HG02938 (cell line): ENCODE measurements at regions not wholly inside any gene's neighbourhood (a gene's known extent, or its start where the extent isn't known, plus 50 kb on each side); places are given as distances from the start of the nearest gene placed in this dataset.
"Not testable (repeated sequence)": the region's sequence is repeated elsewhere in the genome, so short reads cannot be mapped to it uniquely, and the experiment has no call there.

Experiments
- ATAC-seq: cut with Tn5 transposase; IDR thresholded peaks from one replicate; pipeline ENCODE4 v1.9.1; 2021; ENCODE audit warnings: mild to moderate bottlenecking, moderate library complexity; ENCODE audit not compliant: unreplicated experiment

DNA sequence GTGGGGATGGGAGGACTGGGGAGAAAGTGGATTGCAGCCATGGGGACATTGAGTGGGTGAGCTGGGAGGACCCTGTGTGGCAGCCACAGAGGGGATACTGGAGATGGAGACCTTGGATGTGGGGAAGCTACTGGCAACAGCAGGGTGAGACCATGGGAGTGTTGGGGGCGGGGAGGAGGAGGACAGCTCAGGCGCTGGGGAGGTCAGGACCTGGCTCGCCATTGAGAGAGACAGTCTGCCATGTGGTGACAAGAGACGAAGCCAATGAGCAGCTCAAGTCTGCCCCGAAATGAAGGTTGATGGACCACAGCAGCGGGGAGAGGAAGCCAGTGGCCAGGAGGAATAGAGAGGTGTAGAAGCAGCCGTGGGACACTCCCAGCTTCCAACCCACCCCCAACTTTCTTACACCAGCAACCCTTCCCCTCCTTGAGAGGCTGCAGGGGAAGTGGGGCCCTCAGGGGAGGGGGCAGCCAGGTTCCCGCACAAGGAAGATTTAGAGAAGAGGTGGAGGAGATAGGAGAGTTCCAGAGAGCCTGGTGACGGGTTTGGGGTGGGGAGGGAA is 118.1 kb downstream of the ASB7 start:
- no peak for ATAC-seq

DNA sequence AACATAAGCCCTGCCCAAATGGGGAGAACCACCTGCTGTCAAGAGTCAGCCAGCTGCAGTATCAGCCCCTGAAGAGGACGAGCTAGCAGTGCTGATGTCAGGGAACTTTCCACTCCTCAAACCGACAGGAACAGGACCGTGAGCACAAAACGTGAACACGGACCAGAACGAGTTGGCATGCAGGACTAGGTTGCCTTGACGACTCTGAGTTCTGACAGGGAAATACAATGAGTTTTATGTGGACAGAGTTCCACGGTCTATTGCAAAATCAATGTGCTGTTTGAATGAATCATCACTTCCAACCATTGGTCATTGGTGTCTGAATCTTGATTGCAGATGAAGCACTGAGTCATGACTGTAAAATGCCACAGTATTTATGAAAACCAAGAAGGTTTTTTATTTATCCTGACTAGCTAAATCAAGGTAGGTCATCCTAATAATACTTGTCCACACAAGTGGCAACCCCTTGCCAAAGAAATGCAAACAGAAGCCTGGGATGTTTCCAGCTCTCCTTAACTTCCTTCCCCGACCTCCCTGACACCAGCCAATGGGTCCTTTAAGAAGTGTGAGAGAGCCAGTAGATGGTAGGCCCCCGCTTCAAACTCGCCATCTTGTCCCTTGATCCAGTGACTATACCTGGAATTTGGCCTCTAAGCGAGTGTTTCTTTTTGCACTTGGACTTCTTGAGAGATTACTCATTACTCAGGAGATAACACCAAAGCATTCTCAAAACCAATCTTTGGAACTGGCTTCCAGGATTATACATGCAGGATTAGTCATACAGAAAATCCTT is 119.6 kb downstream of the ASB7 start:
- ATAC-seq: no peak

DNA sequence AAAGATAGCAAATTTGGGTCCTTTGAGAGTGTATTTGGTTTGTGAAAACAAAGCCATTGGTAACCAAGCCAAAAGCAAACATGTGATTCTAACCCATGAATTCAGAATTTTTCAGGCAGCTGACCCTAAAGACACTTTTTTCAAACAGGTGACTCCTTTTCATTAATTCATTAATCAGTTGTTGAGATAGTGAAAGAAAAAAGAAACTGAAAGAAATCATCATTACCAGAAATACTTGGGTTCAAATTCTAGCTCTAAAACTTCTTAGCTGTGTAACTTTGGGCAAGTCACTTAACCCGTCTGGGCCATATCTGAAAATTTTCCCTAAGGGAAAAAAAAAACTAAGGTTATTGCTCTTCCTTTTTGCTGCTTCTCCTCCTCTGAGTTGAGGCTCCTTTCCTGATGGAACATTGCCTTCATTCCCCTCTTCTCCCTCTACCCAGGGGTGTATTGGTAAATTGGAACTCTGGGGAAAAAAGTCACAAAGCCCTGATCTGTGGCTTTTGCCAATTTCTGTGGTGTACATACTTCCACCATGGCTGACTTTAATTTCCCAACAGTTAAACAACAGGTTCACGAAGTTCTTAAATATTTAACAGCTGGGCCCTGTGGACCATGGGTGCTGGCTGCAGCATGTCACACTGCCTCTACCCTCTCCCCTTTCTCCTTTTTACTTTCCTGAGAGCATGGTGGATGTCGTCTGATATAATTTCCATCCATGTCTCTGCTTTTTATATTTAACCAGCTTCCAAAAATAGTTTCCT is 120.3 kb downstream of the ASB7 start:
- no peak for ATAC-seq

DNA sequence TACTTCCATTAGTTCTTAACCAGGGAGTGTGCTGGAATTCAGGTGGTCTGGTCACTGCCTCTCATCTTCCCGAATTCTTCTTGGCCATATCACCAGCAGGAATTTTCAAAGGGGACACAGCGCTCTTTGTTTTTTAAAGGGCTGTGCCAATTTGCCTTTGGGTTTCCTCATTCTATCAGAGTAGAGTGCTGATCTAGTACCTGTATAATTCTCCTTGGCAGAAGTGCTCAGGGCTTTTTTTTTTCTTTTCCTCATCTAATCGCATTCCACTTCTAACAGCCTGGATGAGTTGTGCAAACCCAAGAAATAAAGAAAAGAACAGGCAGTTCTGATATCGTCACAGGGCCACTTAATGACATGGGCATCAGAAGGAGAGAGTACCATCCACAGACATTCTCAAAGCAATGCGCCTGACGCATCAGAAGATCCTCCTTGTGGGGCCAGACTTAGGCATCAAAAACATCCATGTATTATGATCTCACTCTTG is 121.0 kb downstream of the ASB7 start:
- no peak for ATAC-seq

DNA sequence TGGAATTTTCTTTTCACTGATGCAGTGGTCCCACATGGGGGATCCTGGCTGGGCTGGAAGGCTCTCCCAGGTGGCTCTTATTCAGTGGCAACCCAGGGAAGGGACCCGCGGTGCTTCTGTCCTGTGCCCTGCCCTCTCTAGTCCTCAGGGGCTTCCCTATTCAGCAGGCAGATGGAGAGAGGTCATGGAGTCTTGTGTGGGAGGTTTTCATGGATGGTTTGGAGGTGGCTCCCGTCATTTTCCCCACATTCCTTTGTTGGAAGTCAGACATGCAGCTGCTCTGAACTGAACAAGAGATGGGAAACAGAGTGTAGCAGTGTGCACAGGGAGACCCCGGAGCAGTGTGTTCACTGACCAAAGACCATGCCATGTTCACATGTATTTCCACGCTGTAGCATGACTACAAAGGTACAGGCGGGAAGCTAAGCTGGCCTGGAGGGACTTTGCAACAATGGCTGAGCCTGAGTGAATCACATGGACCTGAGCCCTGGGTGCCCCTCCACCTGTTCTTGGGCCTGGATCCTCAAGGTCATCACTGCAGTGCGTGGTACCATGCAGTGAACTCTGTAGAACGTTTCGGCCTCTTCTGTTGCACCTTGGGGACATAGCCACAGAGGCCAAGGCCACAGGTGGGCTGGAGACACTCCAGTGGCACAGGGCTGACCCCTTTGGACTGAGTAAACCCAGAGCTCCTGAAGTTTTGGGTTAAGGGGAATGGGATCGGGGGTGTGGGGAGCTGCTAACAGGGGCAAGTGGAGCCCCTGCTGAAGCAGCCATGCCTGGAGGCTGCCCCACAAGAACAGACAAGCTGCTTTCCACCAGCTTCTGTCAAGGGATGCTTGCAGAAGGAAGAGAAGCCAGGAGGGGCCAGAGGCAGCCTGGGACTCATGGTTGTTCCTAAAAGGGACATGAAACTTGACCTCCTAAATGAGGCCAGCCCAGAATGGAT is 123.0 kb downstream of the ASB7 start:
- no peak for ATAC-seq

DNA sequence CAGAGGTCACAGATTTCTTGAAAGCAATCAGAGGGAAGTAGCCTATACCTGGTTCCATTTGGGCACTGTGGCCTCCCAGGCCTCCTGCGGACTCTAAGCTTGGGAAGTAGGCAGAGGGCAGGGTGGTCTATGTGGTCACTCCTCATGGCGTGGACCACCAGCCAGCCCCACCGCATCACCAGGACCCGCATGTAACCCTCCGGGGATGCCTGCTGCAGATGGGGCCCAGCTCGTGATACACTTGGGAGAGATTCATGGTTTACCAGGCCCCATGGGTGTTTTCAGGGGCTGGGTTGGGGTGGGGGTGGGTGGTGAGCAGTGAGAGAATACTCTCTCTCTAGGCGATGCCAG is 123.7 kb downstream of the ASB7 start:
- ATAC-seq: no peak

DNA sequence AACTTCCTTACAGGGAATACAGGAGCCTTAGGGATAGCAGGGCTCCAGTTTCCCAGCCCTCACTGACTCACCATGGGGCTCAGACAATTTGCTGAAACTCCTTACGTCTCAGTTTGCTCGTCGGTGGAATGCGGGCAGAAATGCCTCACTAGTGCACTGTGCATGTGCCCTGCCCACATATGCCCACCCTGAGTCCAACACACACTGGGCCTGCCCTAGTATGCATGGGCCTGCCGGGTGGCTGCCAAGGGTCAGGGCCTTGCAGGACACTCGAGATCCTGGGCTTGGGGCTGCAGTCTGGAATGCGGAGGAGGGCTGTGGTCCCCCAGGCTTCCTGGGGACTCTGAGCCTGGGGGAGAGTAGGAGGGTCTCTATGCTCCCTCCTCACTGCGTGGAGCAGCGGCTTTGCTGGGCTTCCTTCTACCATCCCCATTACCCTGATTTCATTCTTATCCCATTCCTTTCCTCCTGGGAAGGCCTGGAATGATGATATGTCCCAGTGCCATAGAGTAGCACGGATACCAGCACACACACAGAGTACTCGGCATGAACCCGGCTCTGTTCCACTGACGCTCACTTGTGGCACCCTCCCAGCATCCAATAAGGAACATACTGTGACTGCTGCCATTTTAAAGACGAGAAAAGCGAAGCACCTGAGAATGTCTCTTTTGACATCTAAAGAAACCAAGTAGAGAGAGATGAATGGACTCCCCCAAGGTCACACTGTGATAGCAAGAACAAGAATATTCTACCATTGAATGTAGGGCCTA is 124.2 kb downstream of the ASB7 start:
- no peak for ATAC-seq

DNA sequence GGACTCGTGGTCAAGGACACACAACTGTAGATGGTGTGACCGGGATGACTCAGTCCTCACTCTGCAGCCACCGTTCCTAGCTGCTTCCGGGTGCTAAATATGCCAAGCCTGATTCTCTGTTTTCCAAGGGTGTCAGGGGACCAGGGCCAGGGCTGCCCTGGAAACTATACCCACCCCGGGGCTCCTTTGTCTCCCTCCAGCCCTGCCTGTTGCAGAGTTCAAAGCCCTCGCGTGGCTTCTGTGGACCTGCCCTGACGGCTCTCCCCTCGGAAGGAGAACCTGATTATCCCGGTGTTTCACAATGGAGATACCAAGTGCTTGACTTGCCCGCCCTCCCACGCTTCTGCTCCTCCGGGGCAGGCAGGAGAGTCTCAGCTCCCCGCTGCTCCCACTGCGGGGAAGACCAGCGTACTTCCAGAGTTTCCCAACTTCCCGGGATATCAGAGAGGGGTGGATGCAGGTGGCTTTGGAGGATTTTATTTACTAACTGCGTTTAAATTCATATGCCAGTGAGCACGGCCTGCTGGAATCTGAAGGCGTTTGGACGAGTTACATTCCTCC is 125.0 kb downstream of the ASB7 start:
- ATAC-seq: no peak

DNA sequence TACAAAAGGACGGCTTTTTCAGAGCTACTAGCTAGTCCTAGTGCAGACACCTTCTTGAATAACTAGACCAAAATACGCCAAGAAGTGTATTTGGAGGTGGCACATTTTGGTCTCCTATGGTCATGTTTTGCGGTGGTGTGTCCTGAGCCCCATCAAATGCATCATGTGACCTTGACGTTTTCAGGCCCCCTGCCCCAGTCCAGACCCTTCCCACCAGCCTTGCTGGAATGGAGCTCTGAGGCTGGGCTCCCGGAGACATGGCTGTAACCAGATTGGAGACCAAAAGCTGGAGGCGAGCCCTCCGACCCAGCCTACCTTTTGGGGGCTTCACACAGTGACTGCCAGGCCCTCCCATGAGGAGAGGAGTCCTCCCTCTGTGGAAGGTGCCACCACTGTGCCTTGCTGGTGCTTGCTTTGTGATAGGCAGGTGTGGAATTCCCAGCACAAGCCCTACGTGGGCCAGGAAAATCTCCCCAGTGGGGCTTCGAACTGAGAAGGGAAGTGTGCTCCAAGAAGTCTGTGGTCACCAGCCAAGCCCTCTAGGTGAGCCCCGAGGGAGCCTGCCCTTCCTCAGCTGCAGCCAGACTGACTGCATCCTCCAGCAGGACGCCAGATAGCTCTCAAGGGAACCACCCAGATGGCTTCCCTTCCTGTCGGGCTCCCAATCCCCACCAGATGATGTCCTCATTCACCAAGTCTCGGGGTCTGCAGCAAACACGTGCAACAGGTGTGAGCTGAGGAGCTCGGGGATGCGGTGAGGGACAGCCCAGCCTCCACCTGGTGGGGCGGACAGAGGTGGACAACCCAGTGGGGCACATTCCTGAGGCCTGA is 126.2 kb downstream of the ASB7 start:
- no peak for ATAC-seq

DNA sequence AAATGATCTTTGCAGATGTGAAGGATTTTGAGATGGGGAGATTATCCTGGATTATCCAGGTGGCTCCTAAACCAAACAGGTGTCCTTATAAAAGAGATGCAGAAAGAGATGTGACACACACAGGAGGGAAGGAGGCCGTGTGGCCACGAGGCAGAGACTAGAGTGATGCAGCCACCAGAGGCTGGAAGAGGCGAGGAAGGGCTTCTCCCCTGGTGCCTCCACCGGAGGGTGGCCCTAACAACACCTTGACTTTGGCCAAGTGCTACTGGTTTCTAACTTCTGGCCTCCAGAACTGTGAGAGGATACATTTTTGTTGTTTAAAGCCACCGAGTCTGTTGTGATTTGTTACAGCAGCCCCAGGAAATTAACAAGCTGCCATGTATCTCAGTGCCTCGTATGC is 127.1 kb downstream of the ASB7 start:
- no peak for ATAC-seq

DNA sequence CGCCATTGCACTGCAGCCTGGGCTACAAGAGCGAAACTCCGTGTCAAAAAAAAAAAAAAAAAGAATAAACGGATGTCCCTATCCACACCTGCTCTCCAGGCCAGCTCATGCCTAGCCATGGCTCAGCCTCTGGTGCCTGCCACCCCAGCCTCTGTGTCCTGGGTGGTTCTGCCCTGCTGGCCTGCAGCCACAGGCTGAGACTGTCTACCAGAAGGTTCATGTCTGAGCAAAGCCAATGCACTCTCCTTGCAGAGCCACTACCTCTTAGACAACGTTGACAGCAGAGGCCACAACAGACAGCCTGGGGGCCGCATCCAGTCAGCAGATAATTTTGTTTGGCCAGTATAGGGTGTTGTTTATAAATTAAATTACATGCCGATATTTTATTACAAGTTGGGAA is 127.7 kb downstream of the ASB7 start:
- no peak for ATAC-seq

DNA sequence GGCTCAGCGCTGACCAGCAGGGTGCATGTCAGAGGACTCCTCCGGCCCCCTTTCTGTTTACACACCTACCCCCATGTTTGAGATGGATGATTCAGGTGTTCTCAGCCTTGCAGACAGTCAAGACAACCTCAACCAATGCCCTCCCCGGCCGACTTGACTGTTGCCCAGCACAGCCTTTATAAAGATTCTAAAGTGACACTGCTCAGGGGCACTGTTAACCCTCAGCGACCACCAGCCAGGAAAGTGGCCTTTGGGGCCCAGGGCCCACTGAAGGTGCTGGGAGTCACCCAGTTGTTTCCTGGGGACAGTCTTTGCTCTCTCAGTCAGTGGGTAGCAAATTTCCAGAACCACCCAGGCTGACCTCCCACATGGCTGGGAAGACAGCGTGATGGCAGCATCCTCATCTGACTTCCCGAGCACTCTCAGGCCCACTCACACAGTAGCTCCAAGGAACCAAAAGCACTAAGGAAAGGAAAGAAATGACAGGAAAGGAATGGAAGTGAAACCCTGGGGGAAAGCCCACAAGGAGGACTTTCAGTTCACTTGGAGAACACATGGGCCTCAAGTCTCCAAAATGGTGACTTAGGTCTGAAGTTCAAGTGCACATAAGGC is 128.4 kb downstream of the ASB7 start:
- no peak for ATAC-seq

DNA sequence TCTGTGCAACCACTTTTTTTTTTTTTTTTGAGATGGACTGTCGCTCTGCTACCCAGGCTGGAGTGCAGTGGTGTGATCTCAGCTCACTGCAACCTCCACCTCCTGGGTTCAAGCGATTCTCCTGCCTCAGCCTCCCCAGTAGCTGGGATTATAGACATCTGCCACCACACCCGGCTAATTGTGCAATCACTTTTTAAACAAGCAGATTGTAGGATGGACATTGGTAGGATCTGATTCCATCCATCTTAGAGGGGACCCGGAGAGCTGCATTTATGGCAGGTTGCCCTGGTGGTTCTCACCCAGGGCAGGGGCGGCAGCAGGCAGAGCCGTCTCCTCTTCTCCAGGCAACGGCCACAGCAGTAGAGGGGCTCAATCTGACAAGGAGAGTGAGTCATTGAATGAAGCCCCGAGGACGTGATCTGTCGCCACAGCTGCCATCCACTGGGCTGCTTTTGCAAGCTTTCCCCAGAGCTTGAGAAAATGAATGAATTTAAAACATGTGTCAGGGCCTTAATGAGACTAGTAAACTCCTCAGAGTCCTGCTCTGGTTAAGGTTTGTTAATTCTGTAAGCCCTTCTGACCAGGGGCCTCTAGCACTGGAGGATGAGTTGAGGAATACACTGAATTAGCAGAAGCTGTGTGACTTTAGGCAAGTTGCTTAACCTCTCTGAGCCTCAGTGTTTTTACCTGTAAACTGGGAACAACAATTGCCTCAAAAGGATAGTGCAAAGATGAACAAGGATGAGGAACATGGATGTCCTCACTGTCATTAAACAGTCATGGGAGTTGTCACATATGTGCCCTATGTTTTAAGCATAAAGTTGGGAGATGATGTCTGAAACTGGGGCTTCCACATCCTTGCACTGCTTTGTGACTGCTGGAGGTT is 129.1 kb downstream of the ASB7 start:
- ATAC-seq: no peak

DNA sequence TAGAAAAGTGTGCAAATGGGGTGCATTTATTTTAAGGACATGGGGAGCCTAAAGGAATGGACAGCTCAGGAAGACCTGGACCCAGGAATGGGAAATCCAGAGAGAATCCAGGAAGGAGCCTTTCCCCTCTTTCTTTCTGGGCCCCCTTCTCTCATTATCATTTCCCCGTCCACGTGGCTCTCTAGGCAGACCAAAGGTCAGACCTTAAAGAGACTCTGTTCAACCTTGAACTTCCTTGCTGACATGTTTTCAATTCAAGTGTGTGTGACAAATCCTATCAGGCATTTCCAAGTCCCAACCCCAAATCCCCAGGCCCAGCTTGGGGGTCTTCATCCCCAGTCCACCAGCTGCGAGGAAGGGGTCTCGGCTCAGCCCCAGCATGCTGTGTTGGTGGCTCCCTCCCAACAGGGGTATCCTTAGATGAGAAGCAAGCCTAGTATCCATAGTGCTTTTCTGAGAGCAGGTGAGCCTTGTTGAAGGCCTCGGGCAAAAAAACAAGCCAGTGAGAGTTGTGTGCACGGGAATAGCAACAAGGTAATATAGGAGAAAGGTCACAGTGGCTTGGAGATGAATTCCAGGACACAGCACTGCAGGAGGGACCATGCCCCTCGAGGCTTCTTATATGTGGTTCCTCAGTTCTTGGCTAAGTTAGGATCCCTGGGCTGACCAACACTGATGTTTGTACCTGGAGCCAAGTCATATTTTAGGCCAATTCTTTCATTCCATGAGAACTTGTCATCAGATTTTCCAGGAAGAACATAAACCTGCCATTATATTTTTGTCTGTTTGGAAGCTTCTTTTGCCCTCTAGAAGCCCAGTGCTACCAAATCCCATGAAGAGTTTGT is 130.0 kb downstream of the ASB7 start:
- no peak for ATAC-seq

DNA sequence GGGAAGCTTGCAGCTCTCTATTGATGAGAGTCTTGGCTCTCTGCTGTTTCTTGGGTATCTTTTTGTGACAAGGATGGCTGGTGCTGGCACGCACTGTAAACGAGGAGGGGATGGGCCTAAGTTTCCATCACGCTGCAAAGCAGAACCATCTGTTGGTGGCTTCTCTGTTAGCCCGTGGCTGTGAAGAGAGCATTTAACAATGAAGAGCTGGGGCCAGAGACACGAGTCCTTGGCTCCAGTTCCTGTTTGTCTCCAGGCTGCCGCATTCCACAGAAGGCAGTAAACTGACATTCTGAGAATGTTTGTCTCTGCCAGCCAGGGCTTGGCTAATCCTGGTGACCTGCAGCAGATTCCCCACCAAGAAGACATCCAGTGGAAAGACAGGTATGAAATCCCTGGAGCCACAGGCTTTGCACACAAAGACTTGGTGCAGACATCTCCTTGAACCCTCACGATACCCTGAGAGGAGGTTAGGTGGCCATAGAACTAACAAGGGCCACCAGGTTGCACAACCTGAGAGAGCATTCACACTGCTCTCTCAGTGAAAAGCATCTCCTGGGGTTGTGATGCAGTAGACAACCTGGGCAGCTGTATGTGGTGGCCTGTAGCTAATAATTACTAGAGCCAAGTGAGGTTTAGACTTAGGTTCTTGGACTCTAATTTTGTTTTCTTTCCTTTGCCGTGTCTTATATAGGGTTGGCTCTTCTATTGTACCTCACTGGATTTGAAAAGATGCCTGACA is 130.9 kb downstream of the ASB7 start:
- no peak for ATAC-seq

DNA sequence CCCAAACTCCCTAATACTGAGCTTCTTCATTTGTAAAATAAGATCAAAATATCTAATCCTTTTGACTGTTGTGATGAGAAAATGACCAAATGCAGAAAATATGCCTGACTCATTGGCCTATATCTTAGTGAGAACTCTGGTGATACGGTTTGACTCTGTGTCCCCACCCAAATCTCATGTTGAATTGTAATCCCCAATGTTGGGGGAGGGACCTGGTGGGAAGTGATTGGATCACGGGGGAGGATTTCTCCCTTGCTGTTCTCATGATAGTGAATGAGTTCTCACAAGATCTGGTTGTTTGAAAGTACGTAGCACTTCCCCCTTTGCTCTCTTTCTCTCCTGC is 131.4 kb downstream of the ASB7 start:
- not testable (repeated sequence) for ATAC-seq
